ENCODE measurements at regions not wholly inside any gene's neighbourhood (a gene's known extent, or its start where the extent isn't known, plus 50 kb on each side); places are given as distances from the start of the nearest gene placed in this dataset.

DNA sequence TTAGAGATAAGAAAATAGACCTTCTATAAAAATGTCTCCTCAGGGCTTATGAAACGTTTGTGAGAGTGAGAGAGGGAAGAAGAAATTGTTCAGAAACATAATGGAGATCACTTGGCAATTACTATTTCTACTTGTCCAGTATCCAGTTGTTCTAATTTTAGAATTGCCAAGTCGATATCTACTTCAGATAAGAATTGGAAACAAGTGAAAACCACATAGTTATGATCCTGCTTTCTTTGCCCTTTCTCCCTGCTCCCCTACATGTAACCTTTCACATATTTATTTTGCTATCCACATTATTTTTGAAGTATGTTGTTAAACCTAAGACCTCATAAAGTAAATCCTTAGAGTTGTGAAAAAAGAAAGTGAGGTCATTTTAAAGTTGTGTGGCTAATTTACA is 1154.7 kb upstream of the ADGRL2 start:
- intact Hi-C loops (cut with micrococcal nuclease) = no loop called here
- Mint-ChIP-seq H3K4me3 (no peak overlapping the region), H3K27me3 (no peaks in the 10 kb centered on the region), H3K9me3 (peaks cover 20% of the 10 kb centered on the region), H3K27ac (no peak overlapping the region), H3K4me1 (ENCODE audit: low read depth) (no peaks in the 10 kb centered on the region), H3K36me3 (ENCODE audit: low read depth) (no peaks in the 10 kb centered on the region)

DNA sequence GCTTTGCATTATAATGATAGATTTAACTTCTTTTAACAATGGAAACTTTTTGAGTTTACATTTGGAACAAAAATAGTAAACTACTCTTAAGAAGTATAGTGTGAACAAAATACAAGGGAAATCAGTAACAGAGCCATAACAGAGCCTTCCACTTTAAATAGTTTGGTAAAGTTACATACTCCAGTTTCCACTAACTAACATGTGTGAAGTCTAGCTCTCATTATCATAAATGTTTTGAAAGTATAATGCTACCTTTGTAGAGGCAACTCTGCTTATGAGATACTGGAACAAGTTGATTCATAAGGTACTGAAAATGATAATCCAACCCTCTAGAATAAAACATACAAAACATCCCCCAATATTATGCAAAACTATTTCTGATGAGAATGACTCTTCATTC is 1155.1 kb upstream of the ADGRL2 start:
- Mint-ChIP-seq H3K4me3 (no peak overlapping the region), H3K4me1 (ENCODE audit: low read depth) (no peaks in the 10 kb centered on the region), H3K9me3 (peaks cover 20% of the 10 kb centered on the region), H3K27me3 (no peaks in the 10 kb centered on the region), H3K36me3 (ENCODE audit: low read depth) (no peaks in the 10 kb centered on the region), H3K27ac (no peak overlapping the region)
- intact Hi-C loops (cut with micrococcal nuclease) = no loop called here

DNA sequence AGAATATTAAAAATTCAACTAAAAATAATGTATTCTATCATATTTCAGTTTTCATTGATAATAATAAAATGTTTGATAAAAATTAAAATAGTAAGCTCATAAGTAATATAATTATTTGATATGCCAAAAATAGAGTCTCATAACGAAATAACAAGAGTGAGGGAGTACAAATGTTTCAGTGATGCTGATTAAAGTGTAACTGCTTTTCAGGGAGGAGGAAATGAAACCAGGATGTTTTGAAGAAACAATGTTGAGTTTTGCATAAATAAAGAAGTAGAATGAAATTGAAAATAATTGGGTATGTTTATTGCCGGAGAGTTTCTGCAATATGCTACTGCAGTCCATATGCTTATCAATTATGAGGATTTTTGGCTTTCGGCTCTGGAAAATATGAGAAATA is 1159.8 kb upstream of the ADGRL2 start:
- intact Hi-C loops (cut with micrococcal nuclease) = no loop called here
- Mint-ChIP-seq H3K4me3 (no peak overlapping the region), H3K27me3 (no peaks in the 10 kb centered on the region), H3K27ac (no peak overlapping the region), H3K4me1 (ENCODE audit: low read depth) (peaks cover 6% of the 10 kb centered on the region), H3K9me3 (peaks cover 20% of the 10 kb centered on the region), H3K36me3 (ENCODE audit: low read depth) (no peaks in the 10 kb centered on the region)

DNA sequence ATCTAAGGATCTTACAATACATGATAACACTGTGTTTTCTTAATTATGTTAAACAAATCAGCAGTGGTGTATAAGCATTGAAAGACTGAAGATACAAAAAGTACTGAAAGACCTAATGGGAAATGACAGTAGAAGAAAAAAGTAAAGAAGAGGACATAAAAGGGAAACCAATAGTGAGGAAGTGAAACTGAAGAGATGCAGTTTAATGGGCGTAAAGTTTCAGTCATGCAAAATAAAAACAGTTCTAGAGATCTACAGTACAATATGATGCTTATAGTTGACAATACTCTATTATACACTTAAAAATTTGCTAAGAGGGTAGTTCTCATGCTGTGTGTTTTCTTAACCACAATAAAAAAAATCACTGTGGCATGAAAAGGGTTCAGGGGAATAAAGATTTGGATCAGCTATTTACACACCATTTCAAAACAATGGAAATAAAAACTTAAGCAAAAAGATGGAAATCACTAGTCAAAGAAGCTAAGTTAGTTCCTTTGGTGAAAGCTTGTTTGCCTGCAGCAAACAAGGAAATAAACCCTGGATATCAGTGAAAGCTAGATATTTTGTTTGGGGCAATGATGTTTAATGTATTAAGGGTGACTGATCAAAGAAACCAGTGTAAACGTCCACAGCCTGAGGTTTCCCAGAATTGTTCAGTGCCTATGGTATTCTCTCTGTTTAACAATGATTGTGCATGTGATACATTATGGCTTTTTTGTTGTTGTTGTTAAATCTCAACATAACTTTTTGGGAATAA is 1160.8 kb upstream of the ADGRL2 start:
- no peak overlapping the region for H3K4me3 Mint-ChIP-seq
- peaks cover 22% of the 10 kb centered on the region for H3K9me3 Mint-ChIP-seq
- no peak overlapping the region for H3K27ac Mint-ChIP-seq
- H3K27me3 Mint-ChIP-seq = no peaks in the 10 kb centered on the region
- peaks cover 6% of the 10 kb centered on the region for H3K4me1 Mint-ChIP-seq (ENCODE audit: low read depth)
- H3K36me3 Mint-ChIP-seq (ENCODE audit: low read depth) = no peaks in the 10 kb centered on the region
- intact Hi-C loops (cut with micrococcal nuclease) = no loop called here

DNA sequence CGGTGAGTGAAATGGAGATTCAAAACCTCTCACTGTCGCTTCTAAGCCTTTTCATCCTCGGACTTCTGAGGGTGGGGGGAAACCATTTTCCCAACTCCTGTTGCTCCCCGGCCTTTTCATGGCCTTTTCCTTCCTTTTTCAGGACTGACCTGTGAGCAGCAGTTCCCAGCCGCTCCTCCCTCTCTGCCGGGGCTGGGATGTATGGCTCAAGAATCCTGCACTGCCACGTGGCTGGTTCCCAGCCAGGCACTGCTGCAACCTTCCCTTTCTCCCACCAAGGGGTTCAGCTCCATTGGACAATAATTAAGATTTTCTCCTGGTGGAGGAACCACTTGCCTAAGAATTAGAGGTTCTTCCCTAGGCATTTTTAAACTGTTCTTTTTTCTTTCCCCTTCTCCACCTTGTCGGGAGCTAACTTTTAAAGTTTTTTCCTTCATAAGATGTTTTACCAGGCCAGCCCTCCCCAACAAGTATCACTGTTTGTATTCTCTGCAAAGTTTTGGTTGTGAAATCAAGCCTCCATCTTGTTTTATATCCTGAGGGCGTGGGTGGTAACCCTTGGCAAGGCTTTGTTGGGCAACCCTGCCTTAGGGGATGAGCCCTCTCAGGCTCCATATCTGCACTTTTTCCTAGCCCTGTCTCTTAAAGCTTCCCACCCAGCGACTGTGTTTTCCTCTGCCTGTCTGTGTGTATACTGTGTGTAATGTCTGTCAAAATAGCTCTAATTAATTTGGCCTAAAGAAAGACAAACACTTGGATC is 1166.6 kb upstream of the ADGRL2 start:
- no peaks in the 10 kb centered on the region for H3K36me3 Mint-ChIP-seq (ENCODE audit: low read depth)
- intact Hi-C loops (cut with micrococcal nuclease) = no loop called here
- H3K4me1 Mint-ChIP-seq (ENCODE audit: low read depth) = no peaks in the 10 kb centered on the region
- H3K27me3 Mint-ChIP-seq = no peaks in the 10 kb centered on the region
- H3K27ac Mint-ChIP-seq = no peak overlapping the region
- no peak overlapping the region for H3K4me3 Mint-ChIP-seq
- peaks cover 39% of the 10 kb centered on the region for H3K9me3 Mint-ChIP-seq

DNA sequence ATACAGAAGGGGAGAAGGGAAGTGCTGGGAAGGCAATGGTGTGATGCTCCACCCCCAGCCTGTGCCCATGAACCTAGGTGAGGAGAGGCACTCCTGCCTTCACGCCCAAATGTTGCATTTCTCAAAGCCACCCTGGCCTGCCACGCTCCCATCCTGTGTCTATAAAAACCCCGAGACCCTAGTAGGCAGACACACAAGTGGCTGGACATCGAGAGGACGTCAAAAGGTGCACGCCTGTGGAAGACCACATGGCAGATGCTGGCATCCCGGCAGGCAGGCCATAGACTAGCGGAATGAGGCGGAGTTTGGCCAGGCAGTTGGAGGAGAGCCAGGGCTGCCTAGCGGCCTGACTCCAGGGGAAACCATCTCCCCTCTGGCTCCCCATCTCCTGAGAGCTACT is 1168.5 kb upstream of the ADGRL2 start:
- Mint-ChIP-seq H3K36me3 (ENCODE audit: low read depth) (no peaks in the 10 kb centered on the region), H3K27ac (no peak overlapping the region), H3K4me1 (ENCODE audit: low read depth) (no peaks in the 10 kb centered on the region), H3K27me3 (no peaks in the 10 kb centered on the region), H3K4me3 (no peak overlapping the region), H3K9me3 (peaks cover 34% of the 10 kb centered on the region)
- intact Hi-C loops (cut with micrococcal nuclease) = no loop called here

DNA sequence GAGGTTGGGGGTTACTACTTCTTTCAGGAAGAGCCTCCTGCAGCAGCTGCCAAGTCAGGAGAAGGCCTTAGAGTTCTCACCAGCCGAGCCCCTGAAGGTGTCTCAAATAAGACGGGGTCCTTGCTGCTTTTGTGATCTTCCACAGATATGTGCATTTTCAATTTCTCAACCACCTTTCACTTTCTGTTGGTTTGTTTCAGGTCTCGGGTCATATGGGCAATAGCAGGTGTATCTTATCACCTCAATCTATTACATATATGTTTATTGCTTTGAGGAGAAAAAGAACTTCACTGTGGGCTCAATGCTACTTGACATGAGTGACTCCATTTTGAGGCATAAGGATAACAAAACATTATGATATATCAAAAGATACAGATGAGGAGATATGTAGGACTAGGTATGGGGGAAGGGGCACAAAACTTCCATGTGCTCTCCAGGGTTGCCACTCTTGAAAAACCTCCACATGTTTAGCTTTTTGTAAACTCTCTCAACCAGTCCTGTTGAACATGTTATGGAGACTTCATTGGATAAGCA is 1171.4 kb upstream of the ADGRL2 start:
- no peaks in the 10 kb centered on the region for H3K27me3 Mint-ChIP-seq
- H3K4me1 Mint-ChIP-seq (ENCODE audit: low read depth) = no peaks in the 10 kb centered on the region
- H3K27ac Mint-ChIP-seq = no peak overlapping the region
- peaks cover 30% of the 10 kb centered on the region for H3K9me3 Mint-ChIP-seq
- H3K4me3 Mint-ChIP-seq = no peak overlapping the region
- intact Hi-C loops (cut with micrococcal nuclease) = no loop called here
- no peaks in the 10 kb centered on the region for H3K36me3 Mint-ChIP-seq (ENCODE audit: low read depth)

DNA sequence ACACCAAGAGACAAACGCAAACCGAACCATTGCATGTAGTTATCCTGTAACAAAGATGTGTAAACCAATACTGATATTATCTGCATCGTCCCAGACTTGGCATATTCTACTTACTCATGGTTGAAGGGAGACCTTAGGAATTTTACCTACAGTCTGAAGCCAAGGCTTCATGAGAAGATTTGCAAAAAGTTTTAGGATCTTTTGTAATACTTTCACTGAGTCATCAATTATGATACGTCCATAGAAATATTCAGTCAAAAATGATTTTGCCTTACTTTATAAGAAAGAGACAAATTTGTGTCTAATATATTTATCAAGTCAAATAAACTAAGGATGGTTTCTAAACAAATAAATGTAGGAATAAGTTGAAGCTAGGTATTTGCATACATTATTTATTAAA is 1176.1 kb upstream of the ADGRL2 start:
- no peaks in the 10 kb centered on the region for H3K36me3 Mint-ChIP-seq (ENCODE audit: low read depth)
- no peak overlapping the region for H3K27ac Mint-ChIP-seq
- peaks cover 15% of the 10 kb centered on the region for H3K9me3 Mint-ChIP-seq
- H3K4me1 Mint-ChIP-seq (ENCODE audit: low read depth) = no peaks in the 10 kb centered on the region
- H3K4me3 Mint-ChIP-seq = no peak overlapping the region
- no peaks in the 10 kb centered on the region for H3K27me3 Mint-ChIP-seq
- intact Hi-C loops (cut with micrococcal nuclease) = no loop called here

DNA sequence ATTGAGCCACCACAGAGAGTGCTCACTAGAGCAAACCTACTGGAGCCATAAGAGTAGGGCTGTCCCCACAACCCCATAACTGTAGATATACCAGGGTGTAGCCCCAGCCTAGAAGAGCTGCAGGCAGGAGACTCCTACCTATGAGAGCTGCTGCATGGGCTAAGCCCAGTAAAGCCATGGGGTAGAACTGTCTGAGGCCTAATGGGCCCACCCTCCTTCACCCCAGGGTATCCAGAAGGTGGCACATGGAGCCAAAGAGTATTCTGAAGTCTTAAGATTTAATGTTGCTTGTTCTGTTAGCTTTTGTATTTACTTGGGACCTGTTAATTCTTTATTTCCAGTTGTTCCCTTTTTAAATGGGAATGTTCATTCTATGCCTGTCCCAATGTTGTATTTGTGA is 1193.7 kb upstream of the ADGRL2 start:
- Mint-ChIP-seq H3K9me3 (peaks cover 36% of the 10 kb centered on the region), H3K4me1 (ENCODE audit: low read depth) (no peaks in the 10 kb centered on the region), H3K4me3 (no peak overlapping the region), H3K27me3 (no peaks in the 10 kb centered on the region), H3K27ac (no peak overlapping the region), H3K36me3 (ENCODE audit: low read depth) (no peaks in the 10 kb centered on the region)
- intact Hi-C loops (cut with micrococcal nuclease) = no loop called here

DNA sequence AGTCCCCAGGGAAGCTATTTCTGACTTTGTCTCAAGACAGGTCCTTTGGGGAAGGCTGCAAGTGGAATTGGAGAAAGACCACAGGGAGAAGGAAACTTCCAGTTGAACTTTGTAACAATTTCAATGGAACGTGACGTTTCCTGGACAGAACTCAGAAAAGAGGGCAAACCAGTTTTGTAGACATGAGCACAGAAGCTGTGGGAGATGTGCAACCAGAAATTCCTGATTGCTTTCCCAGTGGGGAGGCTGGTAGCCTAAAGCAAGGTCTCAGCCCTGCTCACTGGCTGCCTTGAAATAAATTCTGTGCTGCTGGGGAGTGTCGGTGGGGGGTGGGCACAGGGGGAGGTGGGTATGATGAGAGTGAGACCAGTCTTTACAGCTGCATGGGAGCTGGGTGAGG is 1206.7 kb upstream of the ADGRL2 start:
- H3K27me3 Mint-ChIP-seq = no peaks in the 10 kb centered on the region
- H3K27ac Mint-ChIP-seq = no peak overlapping the region
- no peaks in the 10 kb centered on the region for H3K4me1 Mint-ChIP-seq (ENCODE audit: low read depth)
- intact Hi-C loops (cut with micrococcal nuclease) = no loop called here
- H3K36me3 Mint-ChIP-seq (ENCODE audit: low read depth) = no peaks in the 10 kb centered on the region
- no peak overlapping the region for H3K4me3 Mint-ChIP-seq
- peaks cover 74% of the 10 kb centered on the region for H3K9me3 Mint-ChIP-seq

DNA sequence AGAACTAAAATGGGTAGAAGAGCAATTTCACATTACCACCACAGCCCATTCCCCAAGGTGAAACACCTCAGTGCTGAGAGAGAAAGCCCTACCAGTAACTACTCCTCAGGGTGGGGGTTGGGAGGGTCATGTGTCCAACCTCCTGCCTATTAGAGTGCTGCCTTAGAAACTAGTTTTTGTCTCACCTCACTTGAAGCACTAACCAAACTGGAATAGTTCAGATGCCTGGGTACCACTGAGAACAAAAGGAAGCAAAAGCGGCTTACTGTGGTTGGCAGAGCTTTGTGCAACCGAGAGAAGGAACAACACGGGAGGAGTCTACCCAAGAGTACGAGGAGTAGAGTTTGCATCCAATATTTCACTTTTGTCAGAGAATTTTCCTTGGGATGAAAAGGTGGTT is 1207.5 kb upstream of the ADGRL2 start:
- H3K9me3 Mint-ChIP-seq = peaks cover 66% of the 10 kb centered on the region
- intact Hi-C loops (cut with micrococcal nuclease) = no loop called here
- no peaks in the 10 kb centered on the region for H3K4me1 Mint-ChIP-seq (ENCODE audit: low read depth)
- H3K27me3 Mint-ChIP-seq = no peaks in the 10 kb centered on the region
- no peak overlapping the region for H3K4me3 Mint-ChIP-seq
- no peaks in the 10 kb centered on the region for H3K36me3 Mint-ChIP-seq (ENCODE audit: low read depth)
- no peak overlapping the region for H3K27ac Mint-ChIP-seq

DNA sequence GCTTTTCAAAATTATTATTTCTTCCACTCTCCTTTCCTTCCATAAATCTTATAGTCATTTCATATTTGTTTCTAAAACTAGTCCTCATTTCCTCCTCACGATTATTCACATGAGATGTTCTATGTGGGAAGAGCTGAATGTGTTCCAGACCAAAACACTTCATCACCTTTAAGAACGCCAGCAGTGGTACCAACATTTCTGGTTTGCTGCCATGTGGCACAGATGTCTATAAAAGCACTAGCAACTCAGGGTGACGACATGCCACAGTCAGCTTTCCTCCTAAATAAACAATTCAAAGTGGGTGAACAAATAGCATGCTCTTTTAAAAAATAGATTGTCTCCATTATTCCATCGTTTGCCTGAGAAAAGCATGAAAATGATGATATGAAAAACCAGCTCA is 1217.8 kb upstream of the ADGRL2 start:
- no peaks in the 10 kb centered on the region for H3K27me3 Mint-ChIP-seq
- no peak overlapping the region for H3K4me3 Mint-ChIP-seq
- intact Hi-C loops (cut with micrococcal nuclease) = no loop called here
- no peaks in the 10 kb centered on the region for H3K36me3 Mint-ChIP-seq (ENCODE audit: low read depth)
- H3K27ac Mint-ChIP-seq = no peak overlapping the region
- H3K9me3 Mint-ChIP-seq = peaks cover 50% of the 10 kb centered on the region
- H3K4me1 Mint-ChIP-seq (ENCODE audit: low read depth) = no peaks in the 10 kb centered on the region

DNA sequence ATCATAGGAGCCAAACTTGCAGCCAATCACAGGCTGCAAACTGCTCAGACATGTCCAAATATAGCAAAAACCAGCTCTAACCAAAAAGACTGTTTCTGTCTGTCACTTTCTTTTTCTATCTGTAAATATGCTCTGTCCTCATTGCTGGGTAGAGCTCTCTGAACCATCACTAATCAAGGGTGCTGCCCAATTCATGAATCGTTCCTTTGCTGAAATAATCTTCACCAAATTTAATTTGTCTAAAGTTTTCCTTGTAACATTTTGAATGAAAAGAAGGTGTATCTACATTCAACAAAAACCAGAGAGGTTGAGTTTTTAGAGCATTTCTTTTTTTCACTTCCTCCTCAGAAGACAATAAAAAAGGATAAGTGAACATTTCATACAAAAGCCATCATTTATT is 1221.7 kb upstream of the ADGRL2 start:
- intact Hi-C loops (cut with micrococcal nuclease) = no loop called here
- Mint-ChIP-seq H3K27me3 (no peaks in the 10 kb centered on the region), H3K27ac (no peak overlapping the region), H3K9me3 (peaks cover 23% of the 10 kb centered on the region), H3K36me3 (ENCODE audit: low read depth) (no peaks in the 10 kb centered on the region), H3K4me3 (no peak overlapping the region), H3K4me1 (ENCODE audit: low read depth) (no peaks in the 10 kb centered on the region)

DNA sequence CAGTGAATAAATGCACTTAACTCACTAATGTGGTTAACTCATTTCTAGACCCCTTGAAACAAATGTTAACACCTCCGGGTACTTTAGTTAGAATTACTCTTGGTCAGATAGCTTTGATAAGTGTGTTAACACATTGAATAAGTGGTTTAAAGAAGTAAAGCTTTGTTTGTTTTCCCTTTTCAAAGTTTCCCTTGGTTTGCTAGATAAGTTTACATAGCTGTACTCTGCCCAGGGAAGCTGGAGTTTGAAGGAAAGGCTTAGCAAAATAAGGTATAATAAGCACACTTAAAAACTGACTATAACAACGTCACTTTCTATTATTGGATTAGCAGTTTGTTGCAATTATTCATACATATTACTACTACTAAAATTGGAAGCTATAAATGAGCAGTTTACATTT is 1233.9 kb upstream of the ADGRL2 start:
- Mint-ChIP-seq H3K36me3 (ENCODE audit: low read depth) (no peaks in the 10 kb centered on the region), H3K4me1 (ENCODE audit: low read depth) (no peaks in the 10 kb centered on the region), H3K27ac (no peak overlapping the region), H3K27me3 (no peaks in the 10 kb centered on the region), H3K4me3 (no peak overlapping the region), H3K9me3 (no peaks in the 10 kb centered on the region)
- intact Hi-C loops (cut with micrococcal nuclease) = no loop called here

Measured in dendritic cell treated with granulocyte-macrophage colony-stimulating factor and Interleukin-4, amounts not matched to agents 40 ng/mL and 50 ng/mL, for 4 days (primary cell).